ENCODE measurements at regions not wholly inside any gene's neighbourhood (a gene's known extent, or its start where the extent isn't known, plus 50 kb on each side); places are given as distances from the start of the nearest gene placed in this dataset.

- in situ Hi-C loops (cut with HindIII; ENCODE audit: low sequenced_read_pairs) = no loop called here
- H3K4me3 ChIP-seq (ENCODE audit: low read depth, low read length) = no peak overlapping the region
- TF ChIP-seq, protein P1, sequence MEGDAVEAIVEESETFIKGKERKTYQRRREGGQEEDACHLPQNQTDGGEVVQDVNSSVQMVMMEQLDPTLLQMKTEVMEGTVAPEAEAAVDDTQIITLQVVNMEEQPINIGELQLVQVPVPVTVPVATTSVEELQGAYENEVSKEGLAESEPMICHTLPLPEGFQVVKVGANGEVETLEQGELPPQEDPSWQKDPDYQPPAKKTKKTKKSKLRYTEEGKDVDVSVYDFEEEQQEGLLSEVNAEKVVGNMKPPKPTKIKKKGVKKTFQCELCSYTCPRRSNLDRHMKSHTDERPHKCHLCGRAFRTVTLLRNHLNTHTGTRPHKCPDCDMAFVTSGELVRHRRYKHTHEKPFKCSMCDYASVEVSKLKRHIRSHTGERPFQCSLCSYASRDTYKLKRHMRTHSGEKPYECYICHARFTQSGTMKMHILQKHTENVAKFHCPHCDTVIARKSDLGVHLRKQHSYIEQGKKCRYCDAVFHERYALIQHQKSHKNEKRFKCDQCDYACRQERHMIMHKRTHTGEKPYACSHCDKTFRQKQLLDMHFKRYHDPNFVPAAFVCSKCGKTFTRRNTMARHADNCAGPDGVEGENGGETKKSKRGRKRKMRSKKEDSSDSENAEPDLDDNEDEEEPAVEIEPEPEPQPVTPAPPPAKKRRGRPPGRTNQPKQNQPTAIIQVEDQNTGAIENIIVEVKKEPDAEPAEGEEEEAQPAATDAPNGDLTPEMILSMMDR (IDR thresholded peaks at IDR 0.05; ENCODE audit: low read depth, low read length, missing control alignments) = no peak
- no peak for DNase-seq (ENCODE audit: low read depth)
Measured at GRCh38 chr11:123360267-123360936, 69.7 kb upstream of the GRAMD1B start.

DNA sequence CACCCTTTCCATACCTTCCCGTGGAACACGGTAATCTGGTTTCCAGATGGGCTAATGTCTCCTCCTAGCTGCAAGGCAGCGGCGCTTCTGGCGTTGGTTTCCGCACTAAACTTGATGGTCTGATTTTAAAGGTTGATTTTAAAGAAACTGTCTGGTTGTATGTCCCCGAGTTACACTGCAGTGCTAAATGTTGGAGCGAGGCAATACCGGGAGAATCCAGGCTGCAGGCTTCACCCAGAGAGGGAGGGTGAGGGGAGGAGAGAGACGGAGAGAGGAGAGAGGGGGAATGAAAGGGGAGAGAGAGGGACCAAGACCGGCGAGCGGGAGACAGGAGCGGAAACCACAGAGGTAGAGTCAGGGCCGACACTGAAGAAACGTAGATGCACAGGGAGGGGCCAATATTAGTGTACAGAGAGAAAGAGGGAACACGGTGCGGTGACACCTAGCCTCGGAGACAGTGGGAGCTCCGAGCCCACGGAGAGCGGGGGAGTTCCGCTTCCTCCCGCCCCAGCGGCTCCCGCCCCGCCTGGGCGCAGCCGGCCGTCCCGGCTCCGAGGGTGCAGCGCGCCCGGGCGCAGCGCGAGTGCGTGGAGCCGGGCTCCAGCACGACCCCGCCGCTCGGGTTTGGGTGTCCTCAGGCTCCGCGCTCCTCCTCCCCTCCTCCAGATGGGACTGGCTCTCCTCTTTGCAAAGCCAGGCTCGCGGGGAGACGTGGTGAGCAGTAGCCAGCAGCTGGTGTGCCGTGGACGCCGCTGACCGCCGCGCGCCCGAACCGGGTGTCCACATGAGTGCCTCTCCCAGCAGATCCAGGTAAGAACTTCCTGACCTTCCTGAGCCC lies 71.9 kb upstream of the GRAMD1B start:
- peak overlapping the region; percentile 35 for H3K4me3 ChIP-seq (ENCODE audit: low read depth, low read length)
- no peak for DNase-seq (ENCODE audit: low read depth)
- TF ChIP-seq, protein P1 (IDR thresholded peaks at IDR 0.05; ENCODE audit: low read depth, low read length, missing control alignments) = no peak
- in situ Hi-C loops (cut with HindIII; ENCODE audit: low sequenced_read_pairs) = no loop called here

DNA sequence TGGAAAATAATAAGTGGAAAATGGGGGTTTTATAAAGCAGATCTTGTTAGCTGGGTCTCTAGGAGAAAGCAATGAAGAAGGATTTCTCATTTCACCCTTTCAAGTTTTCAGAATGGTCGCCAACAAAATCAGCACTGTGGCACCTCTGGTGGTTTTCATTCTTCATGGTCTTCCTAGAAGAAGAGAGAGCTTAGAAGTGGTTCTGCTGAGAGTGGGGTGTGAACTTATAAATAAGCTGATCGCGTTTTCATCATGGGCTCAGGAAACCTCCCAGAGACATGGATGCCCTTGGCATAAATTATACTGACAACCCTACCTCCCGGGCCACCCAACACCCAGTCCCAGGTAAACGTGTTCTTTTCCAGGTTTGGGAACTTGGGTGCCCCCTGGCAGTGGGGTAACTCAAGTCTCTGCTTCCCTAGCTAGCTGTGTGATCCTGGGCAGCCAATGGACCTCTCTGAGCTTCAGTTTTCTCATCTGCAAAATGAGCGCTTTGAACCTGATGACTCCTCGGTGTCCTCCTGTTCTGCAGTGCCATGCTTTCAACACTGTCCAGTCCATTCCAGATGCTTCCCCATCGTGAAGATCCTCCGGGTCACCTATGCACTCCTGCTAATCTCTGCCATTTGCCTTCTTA lies 72.6 kb upstream of the GRAMD1B start:
- in situ Hi-C loops (cut with HindIII; ENCODE audit: low sequenced_read_pairs) = no loop called here
- DNase-seq (ENCODE audit: low read depth) = no peak
- peak overlapping the region; percentile 35 for H3K4me3 ChIP-seq (ENCODE audit: low read depth, low read length)
- TF ChIP-seq, protein P1 (IDR thresholded peaks at IDR 0.05; ENCODE audit: low read depth, low read length, missing control alignments) = no peak

DNA sequence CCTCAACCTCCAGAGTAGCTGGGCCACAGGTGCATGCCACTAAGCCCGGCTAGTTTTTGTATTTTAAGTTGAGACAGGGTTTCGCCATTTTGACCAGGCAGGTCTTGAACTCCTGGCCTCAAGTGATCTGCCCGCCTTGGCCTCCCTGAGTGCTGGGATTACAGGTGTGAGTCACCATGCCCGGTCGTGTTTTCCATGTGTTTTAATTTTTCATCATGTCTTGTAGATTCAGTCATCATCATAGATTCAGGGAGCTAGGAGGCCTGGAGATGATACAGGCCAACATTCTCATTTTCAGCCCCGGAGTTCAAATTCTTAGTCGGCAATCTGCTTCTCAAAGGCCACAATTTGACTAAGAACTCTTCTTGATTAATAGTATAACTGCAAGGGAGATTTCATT lies 73.5 kb upstream of the GRAMD1B start:
- in situ Hi-C loops (cut with HindIII; ENCODE audit: low sequenced_read_pairs) = no loop called here
- no peak for DNase-seq (ENCODE audit: low read depth)

GRCh38 chr11:123354371-123354975 lies 75.6 kb upstream of the GRAMD1B start:
- H3K4me3 ChIP-seq (ENCODE audit: low read depth, low read length) = no peak overlapping the region
- in situ Hi-C loops (cut with HindIII; ENCODE audit: low sequenced_read_pairs) = no loop called here
- DNase-seq (ENCODE audit: low read depth) = no peak
- TF ChIP-seq, protein P1 (IDR thresholded peaks at IDR 0.05; ENCODE audit: low read depth, low read length, missing control alignments) = no peak

More for the DNA sequence above, 73.5 kb upstream of the GRAMD1B start:
- no peak overlapping the region for H3K4me3 ChIP-seq (ENCODE audit: low read depth, low read length)
- TF ChIP-seq, protein P1 (IDR thresholded peaks at IDR 0.05; ENCODE audit: low read depth, low read length, missing control alignments) = no peak

DNA sequence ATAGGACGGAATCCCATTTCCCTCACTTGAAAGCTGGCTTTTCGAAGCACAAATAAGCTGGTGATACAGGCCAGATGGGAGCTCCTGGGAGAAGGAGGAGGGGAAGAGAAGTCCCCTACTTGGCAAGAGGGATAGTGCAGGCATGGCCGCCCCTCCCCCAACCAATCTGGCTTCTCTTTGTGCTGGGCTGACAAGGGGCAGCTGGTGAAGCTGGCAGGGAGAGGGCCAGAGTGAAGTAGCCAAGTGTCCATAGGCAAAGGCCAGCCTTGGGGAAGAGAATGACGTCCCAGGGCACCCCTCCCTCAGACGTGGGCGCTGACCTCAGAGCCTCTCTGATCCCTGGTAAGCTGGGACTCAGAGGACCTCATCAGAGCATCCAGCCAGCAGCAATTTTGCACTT lies 78.7 kb upstream of the GRAMD1B start:
- DNase-seq (ENCODE audit: low read depth) = no peak
- in situ Hi-C loops (cut with HindIII; ENCODE audit: low sequenced_read_pairs) = no loop called here
- TF ChIP-seq, protein P1 (IDR thresholded peaks at IDR 0.05; ENCODE audit: low read depth, low read length, missing control alignments) = no peak
- no peak overlapping the region for H3K4me3 ChIP-seq (ENCODE audit: low read depth, low read length)

Data from astrocyte of the cerebellum (primary cell).